ENCODE measurements at regions not wholly inside any gene's neighbourhood (a gene's known extent, or its start where the extent isn't known, plus 50 kb on each side); places are given as distances from the start of the nearest gene placed in this dataset.
"Not testable (repeated sequence)": the region's sequence is repeated elsewhere in the genome, so short reads cannot be mapped to it uniquely, and the experiment has no call there.

DNA sequence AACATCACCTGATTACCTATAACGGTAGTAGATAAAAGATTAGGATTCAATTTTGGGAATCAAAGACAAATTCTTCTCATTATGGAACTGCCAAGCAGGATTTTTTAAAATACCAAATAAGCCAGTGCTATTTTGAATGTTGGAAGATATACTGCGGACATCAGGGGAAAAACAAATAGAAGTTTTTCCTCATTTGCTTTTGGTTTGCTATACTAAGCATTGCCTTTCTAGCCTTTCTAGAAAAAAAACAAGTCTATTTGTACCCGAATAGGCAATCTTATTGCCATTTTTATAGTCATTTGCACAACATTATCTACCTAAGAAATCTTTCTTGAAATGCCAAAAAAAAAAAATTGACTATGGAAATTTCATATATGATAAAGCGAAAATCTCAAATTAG is 379.5 kb downstream of the CDH10 start:
- Histone ChIP-seq H2AFZ (ENCODE audit: low read length) (no peak overlapping the region), H3K27me3 (replicated peaks; ENCODE audit: insufficient read depth, low read length) (no peaks in the 10 kb centered on the region), H3K9me2 (replicated peaks; ENCODE audit: insufficient read depth, low read length) (no peaks in the 10 kb centered on the region), H3K4me1 (ENCODE audit: low read length) (peaks cover 8% of the 10 kb centered on the region), H3K27ac (ENCODE audit: low read length) (no peak overlapping the region), H3K36me3 (replicated peaks; ENCODE audit: insufficient read depth, low read length) (no peaks in the 10 kb centered on the region), H4K20me1 (ENCODE audit: insufficient read depth, low read length) (no peaks in the 10 kb centered on the region), H3K4me3 (ENCODE audit: low read length) (no peak overlapping the region), H3K9ac (ENCODE audit: low read length) (no peak overlapping the region), H3F3A (ENCODE audit: insufficient read depth, low read length) (0 out of 2 replicates have a peak, but pooled peaks cover 1% of the 10 kb centered on the region), H3K9me3 (replicated peaks; ENCODE audit: insufficient read depth, low read length) (no peaks in the 10 kb centered on the region), H3K4me2 (ENCODE audit: low read depth, low read length) (no peak overlapping the region), H3K79me2 (ENCODE audit: low read length) (no peaks in the 10 kb centered on the region)
- no peak for DNase-seq
- TF ChIP-seq, protein P1, sequence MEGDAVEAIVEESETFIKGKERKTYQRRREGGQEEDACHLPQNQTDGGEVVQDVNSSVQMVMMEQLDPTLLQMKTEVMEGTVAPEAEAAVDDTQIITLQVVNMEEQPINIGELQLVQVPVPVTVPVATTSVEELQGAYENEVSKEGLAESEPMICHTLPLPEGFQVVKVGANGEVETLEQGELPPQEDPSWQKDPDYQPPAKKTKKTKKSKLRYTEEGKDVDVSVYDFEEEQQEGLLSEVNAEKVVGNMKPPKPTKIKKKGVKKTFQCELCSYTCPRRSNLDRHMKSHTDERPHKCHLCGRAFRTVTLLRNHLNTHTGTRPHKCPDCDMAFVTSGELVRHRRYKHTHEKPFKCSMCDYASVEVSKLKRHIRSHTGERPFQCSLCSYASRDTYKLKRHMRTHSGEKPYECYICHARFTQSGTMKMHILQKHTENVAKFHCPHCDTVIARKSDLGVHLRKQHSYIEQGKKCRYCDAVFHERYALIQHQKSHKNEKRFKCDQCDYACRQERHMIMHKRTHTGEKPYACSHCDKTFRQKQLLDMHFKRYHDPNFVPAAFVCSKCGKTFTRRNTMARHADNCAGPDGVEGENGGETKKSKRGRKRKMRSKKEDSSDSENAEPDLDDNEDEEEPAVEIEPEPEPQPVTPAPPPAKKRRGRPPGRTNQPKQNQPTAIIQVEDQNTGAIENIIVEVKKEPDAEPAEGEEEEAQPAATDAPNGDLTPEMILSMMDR (IDR thresholded peaks at IDR 0.05; ENCODE audit: low read length), result no peak
- TF ChIP-seq EZH2 (optimal IDR thresholded peaks at IDR 0.05; ENCODE audit: low read depth, low read length), result no peak
- no peak for TF ChIP-seq EZH2phosphoT487 (IDR thresholded peaks at IDR 0.05; ENCODE audit: low read length)

DNA sequence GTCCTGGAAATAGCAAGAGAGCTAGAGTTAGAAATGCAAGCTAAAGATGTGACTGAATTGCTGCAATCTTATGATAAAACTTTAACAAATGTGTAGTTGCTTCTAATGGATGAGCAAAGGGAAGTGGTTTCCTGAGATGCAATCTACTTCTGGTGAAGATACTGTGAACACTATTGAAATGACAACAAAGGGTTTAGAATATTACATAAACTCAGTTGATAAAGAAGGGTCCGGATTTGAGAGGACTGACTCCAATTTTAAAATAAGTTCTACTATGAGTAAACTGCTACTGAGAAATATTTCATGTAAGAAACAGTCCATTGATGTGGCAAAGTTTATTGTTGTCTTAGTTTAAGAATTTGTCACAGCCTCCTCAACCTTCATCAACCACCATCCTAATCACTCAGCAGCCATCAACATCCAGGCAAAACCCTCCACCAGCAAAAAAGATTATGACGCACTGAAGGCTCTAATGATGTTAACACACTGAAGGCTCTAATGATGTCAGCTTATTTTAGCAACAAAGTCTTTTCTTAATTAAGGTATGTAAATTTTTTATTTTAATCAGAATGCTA is 376.2 kb downstream of the CDH10 start:
- no peak overlapping the region for H2AFZ ChIP-seq (ENCODE audit: low read length)
- H3K9ac ChIP-seq (ENCODE audit: low read length), result no peak overlapping the region
- TF ChIP-seq EZH2phosphoT487 (IDR thresholded peaks at IDR 0.05; ENCODE audit: low read length) (no peak), EZH2 (optimal IDR thresholded peaks at IDR 0.05; ENCODE audit: low read depth, low read length) (no peak)
- TF ChIP-seq, protein P1 (IDR thresholded peaks at IDR 0.05; ENCODE audit: low read length), result no peak
- H3K4me2 ChIP-seq (ENCODE audit: low read depth, low read length), result no peak overlapping the region
- H4K20me1 ChIP-seq (ENCODE audit: insufficient read depth, low read length), result no peaks in the 10 kb centered on the region
- no peak overlapping the region for H3K4me3 ChIP-seq (ENCODE audit: low read length)
- no peaks in the 10 kb centered on the region for H3K4me1 ChIP-seq (ENCODE audit: low read length)
- H3K27ac ChIP-seq (ENCODE audit: low read length), result no peak overlapping the region
- H3F3A ChIP-seq (ENCODE audit: insufficient read depth, low read length), result no peaks in the 10 kb centered on the region
- H3K9me3 ChIP-seq (replicated peaks; ENCODE audit: insufficient read depth, low read length), result no peaks in the 10 kb centered on the region
- no peaks in the 10 kb centered on the region for H3K79me2 ChIP-seq (ENCODE audit: low read length)
- DNase-seq, result no peak
- H3K27me3 ChIP-seq (replicated peaks; ENCODE audit: insufficient read depth, low read length), result no peaks in the 10 kb centered on the region
- no peaks in the 10 kb centered on the region for H3K36me3 ChIP-seq (replicated peaks; ENCODE audit: insufficient read depth, low read length)
- no peaks in the 10 kb centered on the region for H3K9me2 ChIP-seq (replicated peaks; ENCODE audit: insufficient read depth, low read length)

DNA sequence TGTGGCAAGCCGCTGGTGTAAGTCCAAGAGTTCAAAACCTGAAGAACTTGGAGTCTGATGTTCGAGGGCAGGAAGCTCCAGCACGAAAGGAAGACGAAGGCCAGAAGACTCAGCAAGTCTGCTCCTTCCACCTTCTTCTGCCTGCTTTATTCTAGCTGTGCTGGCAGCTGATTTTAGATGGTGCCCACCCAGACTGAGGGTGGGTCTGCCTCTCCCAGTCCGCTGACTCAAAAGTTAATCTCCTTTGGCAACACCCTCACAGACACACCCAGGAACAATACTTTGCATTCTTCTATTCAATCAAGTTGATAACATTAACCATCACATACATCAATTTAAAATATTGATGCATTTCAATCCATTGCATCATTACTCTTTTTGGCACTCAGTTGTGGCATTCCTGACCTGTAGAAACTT is 373.1 kb downstream of the CDH10 start:
- not testable (repeated sequence) for H3K4me3 ChIP-seq (ENCODE audit: low read length); H3K9me2 ChIP-seq (replicated peaks; ENCODE audit: insufficient read depth, low read length); DNase-seq; H4K20me1 ChIP-seq (ENCODE audit: insufficient read depth, low read length); H3K9me3 ChIP-seq (replicated peaks; ENCODE audit: insufficient read depth, low read length); H3K4me1 ChIP-seq (ENCODE audit: low read length); H3K27me3 ChIP-seq (replicated peaks; ENCODE audit: insufficient read depth, low read length); H3K9ac ChIP-seq (ENCODE audit: low read length); H2AFZ ChIP-seq (ENCODE audit: low read length); H3K79me2 ChIP-seq (ENCODE audit: low read length); H3K27ac ChIP-seq (ENCODE audit: low read length); H3F3A ChIP-seq (ENCODE audit: insufficient read depth, low read length); H3K36me3 ChIP-seq (replicated peaks; ENCODE audit: insufficient read depth, low read length); H3K4me2 ChIP-seq (ENCODE audit: low read depth, low read length)

DNA sequence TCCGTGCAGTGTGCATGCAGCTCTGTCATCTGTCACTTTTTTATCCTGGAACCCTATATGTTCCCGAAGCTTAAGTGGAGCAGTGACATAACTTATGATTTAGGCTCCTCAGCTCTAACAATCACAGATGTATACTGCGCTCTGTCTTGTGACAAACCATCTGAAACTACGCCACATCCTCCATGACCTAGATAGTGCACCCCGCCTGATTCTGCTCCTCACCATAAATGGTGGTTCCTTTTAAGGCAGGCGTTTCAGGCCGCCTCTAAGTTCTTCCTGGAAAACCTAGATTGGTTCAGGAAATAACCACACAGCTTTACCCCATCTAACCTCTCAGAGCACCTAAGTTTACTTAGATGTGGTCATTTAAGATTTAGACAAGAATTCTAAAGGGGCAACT is 372.0 kb downstream of the CDH10 start:
- Histone ChIP-seq H3K4me2 (ENCODE audit: low read depth, low read length) (no peak overlapping the region), H3K27ac (ENCODE audit: low read length) (no peak overlapping the region)

More for the DNA sequence above, 372.0 kb downstream of the CDH10 start:
- Histone ChIP-seq H3K4me1 (ENCODE audit: low read length) (no peaks in the 10 kb centered on the region), H3K9me2 (replicated peaks; ENCODE audit: insufficient read depth, low read length) (no peaks in the 10 kb centered on the region), H2AFZ (ENCODE audit: low read length) (no peak overlapping the region), H3K9me3 (replicated peaks; ENCODE audit: insufficient read depth, low read length) (no peaks in the 10 kb centered on the region), H3K79me2 (ENCODE audit: low read length) (no peaks in the 10 kb centered on the region), H4K20me1 (ENCODE audit: insufficient read depth, low read length) (no peaks in the 10 kb centered on the region), H3K27me3 (replicated peaks; ENCODE audit: insufficient read depth, low read length) (no peaks in the 10 kb centered on the region), H3F3A (ENCODE audit: insufficient read depth, low read length) (no peaks in the 10 kb centered on the region), H3K4me3 (ENCODE audit: low read length) (no peak overlapping the region), H3K9ac (ENCODE audit: low read length) (no peak overlapping the region), H3K36me3 (replicated peaks; ENCODE audit: insufficient read depth, low read length) (no peaks in the 10 kb centered on the region)
- no peak for TF ChIP-seq EZH2phosphoT487 (IDR thresholded peaks at IDR 0.05; ENCODE audit: low read length)
- TF ChIP-seq EZH2 (optimal IDR thresholded peaks at IDR 0.05; ENCODE audit: low read depth, low read length), result no peak
- TF ChIP-seq, protein P1 (IDR thresholded peaks at IDR 0.05; ENCODE audit: low read length), result no peak
- no peak for DNase-seq

Measured in MM.1S (cell line).